GM12865 (cell line): ENCODE measurements at regions not wholly inside any gene's neighbourhood (a gene's known extent, or its start where the extent isn't known, plus 50 kb on each side); places are given as distances from the start of the nearest gene placed in this dataset.

Experiments used
- DNase-seq: peaks from one replicate; pipeline ENCODE4 v3.0.0; 2010; ENCODE audit warnings: low read depth
- H3K4me3 ChIP-seq: 2 replicates; pipeline ENCODE4 v1.5.1; 2011; ENCODE audit warnings: mild to moderate bottlenecking, low read depth, low read length, control low read depth
- CTCF ChIP-seq: IDR thresholded peaks from 2 replicates; pipeline ENCODE4 v1.5.1; 2011; ENCODE audit warnings: low read length, control low read depth, low read depth, inconsistent platforms; ENCODE audit not compliant: insufficient read depth; ENCODE audit errors: missing control alignments

- no peak for TF ChIP-seq CTCF
- no peak for DNase-seq
- H3K4me3 ChIP-seq: no peak overlapping the region
These were observed 547.0 kb upstream of the NDST4 start for GRCh38 chr4:115660465-115660864.

GRCh38 chr4:115657991-115658650 is 544.7 kb upstream of the NDST4 start:
- no peak for TF ChIP-seq CTCF
- no peak for DNase-seq
- no peak overlapping the region for H3K4me3 ChIP-seq

- no peak for TF ChIP-seq CTCF
- no peak for DNase-seq
- H3K4me3 ChIP-seq: no peak overlapping the region
These were observed 542.2 kb upstream of the NDST4 start for GRCh38 chr4:115655626-115656025.

GRCh38 chr4:115648786-115649185 is 535.4 kb upstream of the NDST4 start:
- no peak for TF ChIP-seq CTCF
- no peak for DNase-seq
- no peak overlapping the region for H3K4me3 ChIP-seq

- DNase-seq: no peak
- no peak overlapping the region for H3K4me3 ChIP-seq
- TF ChIP-seq CTCF: no peak
These were observed 515.9 kb upstream of the NDST4 start for GRCh38 chr4:115629270-115629669.

- DNase-seq: no peak
- no peak for TF ChIP-seq CTCF
- no peak overlapping the region for H3K4me3 ChIP-seq
These were observed 496.2 kb upstream of the NDST4 start for GRCh38 chr4:115609631-115610030.

GRCh38 chr4:115607311-115607710 is 493.9 kb upstream of the NDST4 start:
- no peak for TF ChIP-seq CTCF
- no peak for DNase-seq
- H3K4me3 ChIP-seq: no peak overlapping the region
